DMS153 treated with DMSO at 0.1 percent for 48 hours (cell line): ENCODE measurements at regions not wholly inside any gene's neighbourhood (a gene's known extent, or its start where the extent isn't known, plus 50 kb on each side); places are given as distances from the start of the nearest gene placed in this dataset.
"Not testable (repeated sequence)": the region's sequence is repeated elsewhere in the genome, so short reads cannot be mapped to it uniquely, and the experiment has no call there.

Experiments
- DNase-seq: peaks from one replicate; lab custom pipeline; 2025; ENCODE audit not compliant: unreplicated experiment; lab: John Stamatoyannopoulos, UW

- DNase-seq: no peak
Observed at GRCh38 chr10:53441843-53442242, 669.3 kb upstream of the MBL2 start.

GRCh38 chr10:53440601-53441000, 668.0 kb upstream of the MBL2 start:
- DNase-seq: no peak

GRCh38 chr10:53439075-53439474, 666.5 kb upstream of the MBL2 start:
- DNase-seq: not testable (repeated sequence)

- DNase-seq: no peak
Observed at GRCh38 chr10:53434413-53434812, 661.8 kb upstream of the MBL2 start.

- DNase-seq: no peak
Observed at GRCh38 chr10:53432035-53432434, 659.5 kb upstream of the MBL2 start.

- no peak for DNase-seq
Observed at GRCh38 chr10:53430974-53431373, 658.4 kb upstream of the MBL2 start.

GRCh38 chr10:53430127-53430891, 657.7 kb upstream of the MBL2 start:
- DNase-seq: no peak

- DNase-seq: no peak
Observed at GRCh38 chr10:53422223-53422888, 649.8 kb upstream of the MBL2 start.

- DNase-seq: no peak
Observed at GRCh38 chr10:53412651-53413050, 640.1 kb upstream of the MBL2 start.

GRCh38 chr10:53406532-53406931, 633.9 kb upstream of the MBL2 start:
- DNase-seq: no peak

GRCh38 chr10:53403688-53404087, 631.1 kb upstream of the MBL2 start:
- DNase-seq: no peak

GRCh38 chr10:53402594-53402993, 630.0 kb upstream of the MBL2 start:
- no peak for DNase-seq

- no peak for DNase-seq
Observed at GRCh38 chr10:53401536-53401935, 629.0 kb upstream of the MBL2 start.

- DNase-seq: no peak
Observed at GRCh38 chr10:53396876-53397275, 624.3 kb upstream of the MBL2 start.

- DNase-seq: no peak
Observed at GRCh38 chr10:53395449-53395848, 622.9 kb upstream of the MBL2 start.

- DNase-seq: no peak
Observed at GRCh38 chr10:53387562-53387961, 615.0 kb upstream of the MBL2 start.

- no peak for DNase-seq
Observed at GRCh38 chr10:53382543-53382942, 610.0 kb upstream of the MBL2 start.

GRCh38 chr10:53379956-53380355, 607.4 kb upstream of the MBL2 start:
- no peak for DNase-seq

- DNase-seq: no peak
Observed at GRCh38 chr10:53370347-53370746, 597.8 kb upstream of the MBL2 start.

- DNase-seq: no peak
Observed at GRCh38 chr10:53361936-53362335, 589.4 kb upstream of the MBL2 start.

- DNase-seq: no peak
Observed at GRCh38 chr10:53361281-53361680, 588.7 kb upstream of the MBL2 start.

GRCh38 chr10:53358978-53359377, 586.4 kb upstream of the MBL2 start:
- DNase-seq: not testable (repeated sequence)

- DNase-seq: no peak
Observed at GRCh38 chr10:53358536-53358935, 586.0 kb upstream of the MBL2 start.
